Testis (tissue), 2 donors: ENCODE measurements at regions not wholly inside any gene's neighbourhood (a gene's known extent, or its start where the extent isn't known, plus 50 kb on each side); places are given as distances from the start of the nearest gene placed in this dataset.

Source experiments
- CTCF ChIP-seq, 3 experiments: fragments of 450-650 bp in 2 of 3; fragments of 200-600 bp in 1 of 3; sonication (generic) in 1 of 3; IDR thresholded peaks; one replicate each; pipeline ENCODE4 v1.5.1; 2016 to 2019; ENCODE audit warnings: antibody characterized with exemption in 3 of 3, mild to moderate bottlenecking in 2 of 3, moderate library complexity in 1 of 3
- POLR2A ChIP-seq: fragments of 450-650 bp; IDR thresholded peaks from one replicate; pipeline ENCODE4 v1.6.1; 2017; ENCODE audit warnings: antibody characterized with exemption, mild to moderate bottlenecking, moderate library complexity

- TF ChIP-seq CTCF (IDR thresholded peaks at IDR 0.05) (no peak), POLR2A (no peak)
Measured at GRCh38 chr15:62880278-62880677, 162.3 kb upstream of the TPM1 start.
